Right atrium auricular region (tissue), 2 donors: ENCODE measurements at regions not wholly inside any gene's neighbourhood (a gene's known extent, or its start where the extent isn't known, plus 50 kb on each side); places are given as distances from the start of the nearest gene placed in this dataset.

Experiments
- DNase-seq: peaks from one replicate; pipeline ENCODE4 v3.0.0-alpha.2; 2019; ENCODE audit warnings: low spot score
- H3K27ac ChIP-seq, 2 donors: fragments of 200-600 bp; sonication (generic); 1 replicate in 1 of 2; 2 replicates in 1 of 2; pipeline ENCODE4 v1.5.1; 2016 to 2019
- H3K27me3 ChIP-seq, 2 donors: fragments of 200-600 bp; sonication (generic); one replicate each; pipeline versions ENCODE4 v1.5.1 to v1.6.0; 2017 to 2019
- H3K36me3 ChIP-seq: fragments of 200-600 bp; sonication (generic); one replicate; pipeline ENCODE4 v1.5.1; 2016
- H3K4me1 ChIP-seq, 2 donors: fragments of 200-600 bp; sonication (generic); one replicate each; pipeline versions ENCODE4 v1.5.1 to v1.6.0; 2017 to 2019
- H3K4me3 ChIP-seq, 2 donors: fragments of 200-600 bp; sonication (generic); 1 replicate in 1 of 2; 2 replicates in 1 of 2; pipeline ENCODE4 v1.5.1; 2017 to 2019; ENCODE audit warnings: mild to moderate bottlenecking in 1 of 2, moderate library complexity in 1 of 2
- H3K9me3 ChIP-seq, 2 donors: fragments of 200-600 bp; sonication (generic); one replicate each; pipeline ENCODE4 v1.5.1; 2019
- CTCF ChIP-seq, 2 donors: fragments of 200-600 bp; sonication (generic); IDR thresholded peaks; one replicate each; pipeline ENCODE4 v1.5.1; 2019; ENCODE audit warnings: antibody characterized with exemption in 2 of 2

- no peak overlapping the region for H3K27ac ChIP-seq
- H3K27me3 ChIP-seq, result no peaks in the 10 kb centered on the region
- no peak for TF ChIP-seq CTCF (IDR thresholded peaks at IDR 0.05)
- DNase-seq, result no peak
- H3K4me1 ChIP-seq, result no peaks in the 10 kb centered on the region
- H3K9me3 ChIP-seq, result no peaks in the 10 kb centered on the region
- no peaks in the 10 kb centered on the region for H3K36me3 ChIP-seq
- H3K4me3 ChIP-seq, result no peak overlapping the region
Observed at GRCh38 chr14:40413136-40413535, 980.9 kb upstream of the FBXO33 start.

GRCh38 chr14:40410708-40411107, 978.5 kb upstream of the FBXO33 start:
- Histone ChIP-seq H3K36me3 (no peaks in the 10 kb centered on the region), H3K27ac (no peak overlapping the region), H3K4me1 (no peaks in the 10 kb centered on the region), H3K4me3 (no peak overlapping the region), H3K9me3 (no peaks in the 10 kb centered on the region), H3K27me3 (no peaks in the 10 kb centered on the region)
- no peak for TF ChIP-seq CTCF (IDR thresholded peaks at IDR 0.05)
- DNase-seq, result no peak

- no peak for DNase-seq
- no peak overlapping the region for H3K27ac ChIP-seq
- TF ChIP-seq CTCF (IDR thresholded peaks at IDR 0.05), result no peak
- H3K4me3 ChIP-seq, result no peak overlapping the region
- no peaks in the 10 kb centered on the region for H3K27me3 ChIP-seq
- no peaks in the 10 kb centered on the region for H3K9me3 ChIP-seq
- no peaks in the 10 kb centered on the region for H3K4me1 ChIP-seq
- no peaks in the 10 kb centered on the region for H3K36me3 ChIP-seq
Observed at GRCh38 chr14:40402957-40403356, 970.7 kb upstream of the FBXO33 start.

GRCh38 chr14:40398981-40399380, 966.7 kb upstream of the FBXO33 start:
- Histone ChIP-seq H3K36me3 (no peaks in the 10 kb centered on the region), H3K27ac (no peak overlapping the region), H3K4me3 (no peak overlapping the region), H3K4me1 (no peaks in the 10 kb centered on the region), H3K9me3 (no peaks in the 10 kb centered on the region), H3K27me3 (no peaks in the 10 kb centered on the region)
- TF ChIP-seq CTCF (IDR thresholded peaks at IDR 0.05), result no peak
- no peak for DNase-seq

- Histone ChIP-seq H3K36me3 (no peaks in the 10 kb centered on the region), H3K4me1 (no peaks in the 10 kb centered on the region), H3K4me3 (no peak overlapping the region), H3K9me3 (no peaks in the 10 kb centered on the region), H3K27me3 (no peaks in the 10 kb centered on the region), H3K27ac (no peak overlapping the region)
- DNase-seq, result no peak
- no peak for TF ChIP-seq CTCF (IDR thresholded peaks at IDR 0.05)
Observed at GRCh38 chr14:40394634-40395340, 962.6 kb upstream of the FBXO33 start.

- Histone ChIP-seq H3K27ac (no peak overlapping the region), H3K27me3 (no peaks in the 10 kb centered on the region)
Observed at GRCh38 chr14:40393143-40393542, 960.9 kb upstream of the FBXO33 start.

More at GRCh38 chr14:40393143-40393542, 960.9 kb upstream of the FBXO33 start:
- Histone ChIP-seq H3K9me3 (no peaks in the 10 kb centered on the region), H3K4me1 (no peaks in the 10 kb centered on the region), H3K4me3 (no peak overlapping the region), H3K36me3 (no peaks in the 10 kb centered on the region)
- TF ChIP-seq CTCF (IDR thresholded peaks at IDR 0.05), result no peak
- no peak for DNase-seq
